ENCODE measurements at regions not wholly inside any gene's neighbourhood (a gene's known extent, or its start where the extent isn't known, plus 50 kb on each side); places are given as distances from the start of the nearest gene placed in this dataset.

DNA sequence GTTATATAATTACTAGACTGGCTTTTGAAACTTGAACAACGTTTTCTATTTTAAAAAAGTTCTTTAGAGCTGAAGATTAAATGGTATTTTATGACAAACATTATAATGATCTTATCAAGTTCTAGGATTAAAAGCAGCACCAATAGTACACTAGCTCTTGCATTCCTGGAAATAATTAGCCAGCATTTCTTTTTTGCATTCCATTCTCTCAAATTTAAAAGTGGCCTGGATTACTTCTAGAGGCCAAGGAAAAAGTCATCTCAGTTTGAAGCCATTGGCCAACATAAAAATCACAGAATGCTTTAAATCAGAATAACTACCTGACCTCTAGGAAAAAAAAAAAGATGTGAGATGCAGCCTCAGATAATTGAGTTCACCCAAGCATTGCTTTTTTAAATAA is 1326.4 kb upstream of the SORCS1 start:
- no peaks in the 10 kb centered on the region for H3K36me3 ChIP-seq (ENCODE audit: control insufficient read depth in 1 of 2, insufficient read depth in 2 of 2, low read length in 1 of 2)
- no peaks in the 10 kb centered on the region for H3K4me1 ChIP-seq (ENCODE audit: control insufficient read depth in 1 of 2, insufficient read depth in 2 of 2, low read length in 2 of 2)
- DNase-seq: no peak
- H3K4me3 ChIP-seq (ENCODE audit: low read length in 2 of 2): no peak overlapping the region
- H3K9me3 ChIP-seq (ENCODE audit: control insufficient read depth, low read length): peaks cover 1% of the 10 kb centered on the region
- no peaks in the 10 kb centered on the region for H3K27me3 ChIP-seq (ENCODE audit: control insufficient read depth in 1 of 2, insufficient read depth in 2 of 2, low read length in 1 of 2)
- no peak for ATAC-seq (ENCODE audit: low FRiP score)
- WGBS, 2 donors: 24 to 29% methylated on average over 1 of the region's 1 CpG
- no peak overlapping the region for H3K27ac ChIP-seq (ENCODE audit: low read depth in 1 of 2, low read length in 2 of 2)
- intact Hi-C loops (cut with DNase I): no loop called here

DNA sequence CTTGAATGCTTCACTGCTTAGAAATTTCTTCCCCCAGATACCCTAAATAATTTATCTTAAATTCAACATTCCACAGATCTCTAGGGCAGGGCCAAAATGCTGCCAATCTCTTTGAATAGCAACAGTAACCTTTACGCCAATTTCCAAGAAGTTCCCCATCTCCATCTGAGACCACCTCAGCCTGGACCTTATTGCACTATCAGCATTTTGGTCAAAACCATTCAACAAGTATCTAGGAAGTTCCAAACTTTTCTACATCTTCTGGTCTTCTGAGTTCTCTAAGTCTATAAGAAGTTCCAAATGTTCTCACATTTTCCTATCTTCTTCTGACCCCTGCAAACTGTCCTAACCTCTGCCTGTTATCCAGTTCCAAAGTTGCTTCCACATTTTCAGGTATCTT is 1306.9 kb upstream of the SORCS1 start:
- Histone ChIP-seq H3K9me3 (ENCODE audit: control insufficient read depth, low read length) (no peaks in the 10 kb centered on the region), H3K27ac (ENCODE audit: low read depth in 1 of 2, low read length in 2 of 2) (no peak overlapping the region), H3K4me3 (ENCODE audit: low read length in 2 of 2) (no peak overlapping the region), H3K36me3 (ENCODE audit: control insufficient read depth in 1 of 2, insufficient read depth in 2 of 2, low read length in 1 of 2) (no peaks in the 10 kb centered on the region), H3K4me1 (ENCODE audit: control insufficient read depth in 1 of 2, insufficient read depth in 2 of 2, low read length in 2 of 2) (no peaks in the 10 kb centered on the region), H3K27me3 (ENCODE audit: control insufficient read depth in 1 of 2, insufficient read depth in 2 of 2, low read length in 1 of 2) (no peaks in the 10 kb centered on the region)
- intact Hi-C loops (cut with DNase I): no loop called here
- WGBS, 2 donors: 76 to 77% methylated on average over 1 of the region's 1 CpG
- no peak for DNase-seq
- no peak for ATAC-seq (ENCODE audit: low FRiP score)

DNA sequence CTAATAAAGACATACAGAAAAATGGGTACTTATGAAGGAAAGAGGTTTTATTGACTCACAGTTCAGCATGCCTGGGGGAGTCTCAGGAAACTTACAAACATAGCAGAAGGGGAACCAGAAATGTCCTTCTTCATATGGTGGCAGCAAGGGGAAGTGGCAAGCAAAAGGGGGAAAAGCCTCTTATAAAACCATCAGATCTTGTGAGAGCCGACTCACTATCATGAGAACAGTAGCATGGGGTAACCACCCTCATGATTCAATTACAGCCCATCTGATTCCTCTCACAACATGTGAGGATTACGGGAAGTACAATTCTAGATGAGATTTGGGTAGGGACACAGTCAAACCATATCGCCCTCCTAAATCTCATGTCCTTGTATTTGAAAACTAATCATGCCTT is 1305.4 kb upstream of the SORCS1 start:
- DNase-seq: no peak
- Histone ChIP-seq H3K4me3 (ENCODE audit: low read length in 2 of 2) (no peak overlapping the region), H3K27me3 (ENCODE audit: control insufficient read depth in 1 of 2, insufficient read depth in 2 of 2, low read length in 1 of 2) (no peaks in the 10 kb centered on the region), H3K36me3 (ENCODE audit: control insufficient read depth in 1 of 2, insufficient read depth in 2 of 2, low read length in 1 of 2) (no peaks in the 10 kb centered on the region), H3K9me3 (ENCODE audit: control insufficient read depth, low read length) (no peaks in the 10 kb centered on the region), H3K4me1 (ENCODE audit: control insufficient read depth in 1 of 2, insufficient read depth in 2 of 2, low read length in 2 of 2) (no peaks in the 10 kb centered on the region), H3K27ac (ENCODE audit: low read depth in 1 of 2, low read length in 2 of 2) (no peak overlapping the region)
- ATAC-seq (ENCODE audit: low FRiP score): no peak
- intact Hi-C loops (cut with DNase I): no loop called here
- 59 to 61% methylated on average over 3 of the region's 3 CpGs for WGBS, 2 donors

DNA sequence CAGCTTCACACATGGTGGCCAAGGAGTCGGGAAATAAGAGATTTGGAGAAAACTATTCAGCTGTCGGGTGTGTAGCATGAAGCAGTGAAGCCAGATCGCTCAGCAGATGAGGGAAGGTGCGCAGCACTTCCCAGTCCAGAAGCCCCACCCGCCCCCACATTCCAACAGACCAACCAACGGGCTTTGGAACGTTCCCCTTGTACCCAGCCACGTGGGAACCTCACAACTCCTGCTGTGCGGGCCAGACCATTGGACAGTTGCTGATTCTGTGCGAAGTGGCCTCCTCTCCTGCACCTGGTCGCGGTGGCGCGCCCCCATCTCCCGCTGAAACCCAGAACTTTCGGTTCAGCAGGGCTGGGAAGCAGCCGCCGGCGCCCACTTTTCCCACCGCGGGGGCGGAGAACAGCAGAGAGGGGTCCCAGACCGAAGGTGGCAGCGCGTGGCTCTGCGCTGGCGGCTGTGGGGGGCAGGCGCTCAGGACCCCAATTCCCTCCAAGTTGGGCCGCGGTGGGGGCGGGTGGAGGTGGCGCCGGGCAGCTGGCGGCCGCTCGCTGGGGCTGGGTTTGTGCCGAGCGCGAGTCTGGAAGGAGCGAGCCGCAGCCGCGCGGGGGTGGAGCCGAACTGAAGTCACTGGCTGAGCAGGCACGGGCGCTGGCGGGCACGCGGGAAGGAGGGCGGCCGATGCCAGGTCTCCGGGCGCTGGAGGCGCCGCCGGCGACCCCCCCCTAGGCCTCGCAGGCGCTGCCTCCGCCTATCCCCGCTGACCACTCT is 1301.5 kb upstream of the SORCS1 start:
- intact Hi-C loops (cut with DNase I): no loop called here
- Histone ChIP-seq H3K36me3 (ENCODE audit: control insufficient read depth in 1 of 2, insufficient read depth in 2 of 2, low read length in 1 of 2) (no peaks in the 10 kb centered on the region), H3K27me3 (ENCODE audit: control insufficient read depth in 1 of 2, insufficient read depth in 2 of 2, low read length in 1 of 2) (no peaks in the 10 kb centered on the region), H3K4me3 (ENCODE audit: low read length in 2 of 2) (peak overlapping the region; percentile 45 to 65), H3K4me1 (ENCODE audit: control insufficient read depth in 1 of 2, insufficient read depth in 2 of 2, low read length in 2 of 2) (no peaks in the 10 kb centered on the region), H3K9me3 (ENCODE audit: control insufficient read depth, low read length) (no peaks in the 10 kb centered on the region), H3K27ac (ENCODE audit: low read depth in 1 of 2, low read length in 2 of 2) (no peak overlapping the region)
- 3 to 6% methylated on average over 55 to 62 of the region's 62 CpGs for WGBS, 2 donors
- peak; percentile 57 to 89 for DNase-seq
- ATAC-seq (ENCODE audit: low FRiP score): peak; percentile 71

DNA sequence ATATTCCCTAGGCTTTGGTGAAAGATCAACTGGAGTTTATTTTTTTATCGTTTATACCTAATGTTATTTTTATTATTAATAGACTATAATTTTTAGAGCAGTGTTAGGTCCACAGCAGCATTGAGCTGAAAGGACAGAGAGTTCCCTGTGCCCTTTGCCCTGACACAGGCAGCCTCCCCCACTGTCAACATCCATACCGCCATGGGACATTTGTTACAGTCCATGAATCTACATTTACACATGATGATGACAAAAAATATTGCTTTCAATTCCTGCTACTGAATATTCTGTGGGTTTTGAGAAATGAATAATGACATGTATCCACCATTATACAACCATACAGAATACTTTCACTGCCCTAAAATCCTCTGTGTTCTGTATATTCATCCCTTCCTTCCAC is 1297.5 kb upstream of the SORCS1 start:
- DNase-seq (no peak), ATAC-seq (ENCODE audit: low FRiP score) (no peak)
- Histone ChIP-seq H3K27me3 (ENCODE audit: control insufficient read depth in 1 of 2, insufficient read depth in 2 of 2, low read length in 1 of 2) (no peaks in the 10 kb centered on the region), H3K36me3 (ENCODE audit: control insufficient read depth in 1 of 2, insufficient read depth in 2 of 2, low read length in 1 of 2) (no peaks in the 10 kb centered on the region), H3K4me1 (ENCODE audit: control insufficient read depth in 1 of 2, insufficient read depth in 2 of 2, low read length in 2 of 2) (no peaks in the 10 kb centered on the region), H3K9me3 (ENCODE audit: control insufficient read depth, low read length) (no peaks in the 10 kb centered on the region), H3K4me3 (ENCODE audit: low read length in 2 of 2) (no peak overlapping the region), H3K27ac (ENCODE audit: low read depth in 1 of 2, low read length in 2 of 2) (no peak overlapping the region)
- intact Hi-C loops (cut with DNase I): no loop called here
- WGBS, 2 donors: 53 to 67% methylated on average over 2 of the region's 2 CpGs

DNA sequence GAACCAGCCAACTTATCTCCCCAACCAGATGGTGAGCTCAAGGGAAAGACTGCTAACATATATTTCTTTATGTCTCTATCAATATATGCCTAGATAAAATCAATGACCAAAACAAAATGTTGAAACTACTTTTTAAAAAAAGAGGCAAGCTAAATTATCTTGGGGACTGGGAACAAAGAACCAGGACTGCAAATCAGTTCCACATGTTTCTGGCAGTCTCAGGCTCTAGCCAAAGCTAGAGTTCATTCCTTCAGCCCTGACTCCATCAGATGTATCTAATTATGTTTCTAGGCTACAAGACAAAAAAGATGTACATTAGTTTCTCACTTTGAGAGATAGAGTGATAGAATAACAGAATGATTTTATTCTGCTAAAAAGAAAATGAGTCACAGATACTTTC is 1290.3 kb upstream of the SORCS1 start:
- DNase-seq: no peak
- Histone ChIP-seq H3K9me3 (ENCODE audit: control insufficient read depth, low read length) (no peaks in the 10 kb centered on the region), H3K27ac (ENCODE audit: low read depth in 1 of 2, low read length in 2 of 2) (no peak overlapping the region), H3K36me3 (ENCODE audit: control insufficient read depth in 1 of 2, insufficient read depth in 2 of 2, low read length in 1 of 2) (no peaks in the 10 kb centered on the region), H3K4me1 (ENCODE audit: control insufficient read depth in 1 of 2, insufficient read depth in 2 of 2, low read length in 2 of 2) (no peaks in the 10 kb centered on the region), H3K4me3 (ENCODE audit: low read length in 2 of 2) (no peak overlapping the region), H3K27me3 (ENCODE audit: control insufficient read depth in 1 of 2, insufficient read depth in 2 of 2, low read length in 1 of 2) (no peaks in the 10 kb centered on the region)
- intact Hi-C loops (cut with DNase I): no loop called here
- ATAC-seq (ENCODE audit: low FRiP score): no peak

DNA sequence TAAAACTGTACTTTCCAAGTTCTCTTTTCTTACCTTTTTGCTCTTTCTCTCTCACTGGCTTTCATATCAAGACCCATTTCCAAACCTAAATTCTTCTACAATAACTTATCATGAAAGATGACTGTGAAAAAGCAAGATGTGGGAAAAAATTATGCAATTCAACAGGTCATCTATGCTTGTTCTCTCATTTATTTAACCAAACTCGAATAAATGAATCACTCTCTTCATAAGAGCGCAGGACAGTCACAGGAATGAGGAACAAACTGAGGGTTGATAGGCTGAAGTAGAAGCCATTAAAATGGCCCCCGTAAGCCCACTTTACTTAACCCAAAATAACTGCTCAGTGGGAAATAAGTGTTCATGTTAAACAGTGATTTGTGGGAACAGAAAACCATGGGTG is 1289.7 kb upstream of the SORCS1 start:
- intact Hi-C loops (cut with DNase I): no loop called here
- Histone ChIP-seq H3K27ac (ENCODE audit: low read depth in 1 of 2, low read length in 2 of 2) (no peak overlapping the region), H3K4me1 (ENCODE audit: control insufficient read depth in 1 of 2, insufficient read depth in 2 of 2, low read length in 2 of 2) (no peaks in the 10 kb centered on the region), H3K4me3 (ENCODE audit: low read length in 2 of 2) (no peak overlapping the region), H3K36me3 (ENCODE audit: control insufficient read depth in 1 of 2, insufficient read depth in 2 of 2, low read length in 1 of 2) (no peaks in the 10 kb centered on the region), H3K9me3 (ENCODE audit: control insufficient read depth, low read length) (no peaks in the 10 kb centered on the region), H3K27me3 (ENCODE audit: control insufficient read depth in 1 of 2, insufficient read depth in 2 of 2, low read length in 1 of 2) (no peaks in the 10 kb centered on the region)
- DNase-seq (no peak), ATAC-seq (ENCODE audit: low FRiP score) (no peak)
- WGBS, 2 donors: 80 to 89% methylated on average over 3 of the region's 3 CpGs

DNA sequence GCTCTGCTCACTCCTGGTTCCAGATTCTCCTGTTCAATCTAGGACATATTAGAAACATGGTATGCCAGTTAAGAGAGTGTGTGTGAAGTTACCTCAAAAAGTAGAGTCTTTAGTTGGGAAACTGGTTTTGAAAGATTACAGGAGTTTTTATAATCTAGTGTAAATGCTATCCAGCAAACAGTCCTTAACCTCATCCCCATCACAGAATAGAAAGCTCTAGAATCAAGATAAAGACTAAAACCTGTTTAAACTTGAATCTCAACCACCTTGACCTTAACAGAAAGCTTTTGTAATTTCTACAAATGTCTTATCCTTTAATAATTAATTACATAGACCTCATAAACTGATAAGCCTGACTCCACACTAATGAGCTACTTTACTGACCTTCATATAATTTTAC is 1288.7 kb upstream of the SORCS1 start:
- Histone ChIP-seq H3K36me3 (ENCODE audit: control insufficient read depth in 1 of 2, insufficient read depth in 2 of 2, low read length in 1 of 2) (no peaks in the 10 kb centered on the region), H3K9me3 (ENCODE audit: control insufficient read depth, low read length) (no peaks in the 10 kb centered on the region), H3K4me1 (ENCODE audit: control insufficient read depth in 1 of 2, insufficient read depth in 2 of 2, low read length in 2 of 2) (no peaks in the 10 kb centered on the region), H3K4me3 (ENCODE audit: low read length in 2 of 2) (no peak overlapping the region), H3K27ac (ENCODE audit: low read depth in 1 of 2, low read length in 2 of 2) (no peak overlapping the region), H3K27me3 (ENCODE audit: control insufficient read depth in 1 of 2, insufficient read depth in 2 of 2, low read length in 1 of 2) (no peaks in the 10 kb centered on the region)
- no peak for DNase-seq
- ATAC-seq (ENCODE audit: low FRiP score): no peak
- intact Hi-C loops (cut with DNase I): no loop called here

DNA sequence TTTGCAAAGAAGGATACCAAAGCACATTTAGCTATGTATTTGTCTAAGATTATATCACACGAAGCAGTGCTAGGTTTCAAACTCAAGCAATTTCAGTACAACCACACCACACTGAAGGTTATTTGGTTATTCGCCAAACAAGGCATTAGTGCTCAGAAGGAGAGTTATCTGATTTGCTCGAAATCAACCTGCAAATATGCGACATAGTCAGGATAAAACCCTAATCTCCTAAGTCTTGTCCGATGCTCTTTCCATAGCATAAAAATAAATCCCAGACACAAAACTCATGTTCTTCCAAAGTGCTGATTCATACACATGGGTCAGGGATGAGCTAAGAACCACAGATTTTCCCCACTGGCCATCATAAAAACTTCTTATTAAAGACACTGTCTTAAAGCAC is 1288.0 kb upstream of the SORCS1 start:
- Histone ChIP-seq H3K36me3 (ENCODE audit: control insufficient read depth in 1 of 2, insufficient read depth in 2 of 2, low read length in 1 of 2) (no peaks in the 10 kb centered on the region), H3K4me1 (ENCODE audit: control insufficient read depth in 1 of 2, insufficient read depth in 2 of 2, low read length in 2 of 2) (no peaks in the 10 kb centered on the region), H3K9me3 (ENCODE audit: control insufficient read depth, low read length) (no peaks in the 10 kb centered on the region), H3K4me3 (ENCODE audit: low read length in 2 of 2) (no peak overlapping the region), H3K27me3 (ENCODE audit: control insufficient read depth in 1 of 2, insufficient read depth in 2 of 2, low read length in 1 of 2) (no peaks in the 10 kb centered on the region), H3K27ac (ENCODE audit: low read depth in 1 of 2, low read length in 2 of 2) (no peak overlapping the region)
- ATAC-seq (ENCODE audit: low FRiP score) (no peak), DNase-seq (no peak)
- intact Hi-C loops (cut with DNase I): no loop called here
- 77 to 80% methylated on average over 5 of the region's 5 CpGs for WGBS, 2 donors
